ENCODE measurements at regions not wholly inside any gene's neighbourhood (a gene's known extent, or its start where the extent isn't known, plus 50 kb on each side); places are given as distances from the start of the nearest gene placed in this dataset.

GRCh38 chr6:133753756-133754155, 135.2 kb upstream of the TCF21 start:
- Histone ChIP-seq H3K27ac (ENCODE audit: extremely low read depth, low read depth, low read length) (no peak overlapping the region), H3K9me3 (ENCODE audit: control insufficient read depth, insufficient read depth, low read depth, low read length) (no peaks in the 10 kb centered on the region), H3K4me3 (ENCODE audit: low read depth, low read length) (no peak overlapping the region), H3K4me1 (ENCODE audit: control insufficient read depth, insufficient read depth, low read length) (no peaks in the 10 kb centered on the region), H3K36me3 (ENCODE audit: control insufficient read depth in 2 of 2, insufficient read depth in 1 of 2, low read length in 2 of 2) (no peaks in the 10 kb centered on the region)
- TF ChIP-seq KLF10 (tag by site-specific recombination; IDR thresholded peaks at IDR 0.05) (no peak), ZNF785 (tag by site-specific recombination; IDR thresholded peaks at IDR 0.05) (no peak), ZNF610 (tag by site-specific recombination; IDR thresholded peaks at IDR 0.05; ENCODE audit: borderline replicate concordance) (no peak), TRIM28 (IDR thresholded peaks at IDR 0.05; ENCODE audit: borderline replicate concordance, low read length) (no peak), PRDM2 (tag by site-specific recombination; IDR thresholded peaks at IDR 0.05; ENCODE audit: borderline replicate concordance) (no peak), ZNF514 (tag by site-specific recombination; IDR thresholded peaks at IDR 0.05) (no peak), ZNF747 (tag by site-specific recombination; IDR thresholded peaks at IDR 0.05) (no peak), BCL11B (tag by site-specific recombination; IDR thresholded peaks at IDR 0.05; ENCODE audit: low read depth) (no peak), ZNF777 (tag by site-specific recombination; IDR thresholded peaks at IDR 0.05; ENCODE audit: borderline replicate concordance) (no peak), ZNF354C (tag by site-specific recombination; IDR thresholded peaks at IDR 0.05; ENCODE audit: borderline replicate concordance, low read depth) (no peak), SP7 (tag by site-specific recombination; IDR thresholded peaks at IDR 0.05) (no peak), ZNF362 (tag by site-specific recombination; IDR thresholded peaks at IDR 0.05) (no peak), ZNF211 (tag by site-specific recombination; IDR thresholded peaks at IDR 0.05; ENCODE audit: low read depth) (no peak), ZNF792 (tag by site-specific recombination; IDR thresholded peaks at IDR 0.05) (no peak), ZNF561 (tag by site-specific recombination; IDR thresholded peaks at IDR 0.05; ENCODE audit: borderline replicate concordance) (no peak), ZNF501 (tag by site-specific recombination; IDR thresholded peaks at IDR 0.05) (no peak), ZNF239 (tag by site-specific recombination; IDR thresholded peaks at IDR 0.05) (no peak)
- TF ChIP-seq, protein P1, sequence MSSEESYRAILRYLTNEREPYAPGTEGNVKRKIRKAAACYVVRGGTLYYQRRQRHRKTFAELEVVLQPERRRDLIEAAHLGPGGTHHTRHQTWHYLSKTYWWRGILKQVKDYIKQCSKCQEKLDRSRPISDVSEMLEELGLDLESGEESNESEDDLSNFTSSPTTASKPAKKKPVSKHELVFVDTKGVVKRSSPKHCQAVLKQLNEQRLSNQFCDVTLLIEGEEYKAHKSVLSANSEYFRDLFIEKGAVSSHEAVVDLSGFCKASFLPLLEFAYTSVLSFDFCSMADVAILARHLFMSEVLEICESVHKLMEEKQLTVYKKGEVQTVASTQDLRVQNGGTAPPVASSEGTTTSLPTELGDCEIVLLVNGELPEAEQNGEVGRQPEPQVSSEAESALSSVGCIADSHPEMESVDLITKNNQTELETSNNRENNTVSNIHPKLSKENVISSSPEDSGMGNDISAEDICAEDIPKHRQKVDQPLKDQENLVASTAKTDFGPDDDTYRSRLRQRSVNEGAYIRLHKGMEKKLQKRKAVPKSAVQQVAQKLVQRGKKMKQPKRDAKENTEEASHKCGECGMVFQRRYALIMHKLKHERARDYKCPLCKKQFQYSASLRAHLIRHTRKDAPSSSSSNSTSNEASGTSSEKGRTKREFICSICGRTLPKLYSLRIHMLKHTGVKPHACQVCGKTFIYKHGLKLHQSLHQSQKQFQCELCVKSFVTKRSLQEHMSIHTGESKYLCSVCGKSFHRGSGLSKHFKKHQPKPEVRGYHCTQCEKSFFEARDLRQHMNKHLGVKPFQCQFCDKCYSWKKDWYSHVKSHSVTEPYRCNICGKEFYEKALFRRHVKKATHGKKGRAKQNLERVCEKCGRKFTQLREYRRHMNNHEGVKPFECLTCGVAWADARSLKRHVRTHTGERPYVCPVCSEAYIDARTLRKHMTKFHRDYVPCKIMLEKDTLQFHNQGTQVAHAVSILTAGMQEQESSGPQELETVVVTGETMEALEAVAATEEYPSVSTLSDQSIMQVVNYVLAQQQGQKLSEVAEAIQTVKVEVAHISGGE (tag by site-specific recombination; conservative IDR thresholded peaks at IDR 0.05; ENCODE audit: low read depth) = no peak
- TF ChIP-seq, protein P2, sequence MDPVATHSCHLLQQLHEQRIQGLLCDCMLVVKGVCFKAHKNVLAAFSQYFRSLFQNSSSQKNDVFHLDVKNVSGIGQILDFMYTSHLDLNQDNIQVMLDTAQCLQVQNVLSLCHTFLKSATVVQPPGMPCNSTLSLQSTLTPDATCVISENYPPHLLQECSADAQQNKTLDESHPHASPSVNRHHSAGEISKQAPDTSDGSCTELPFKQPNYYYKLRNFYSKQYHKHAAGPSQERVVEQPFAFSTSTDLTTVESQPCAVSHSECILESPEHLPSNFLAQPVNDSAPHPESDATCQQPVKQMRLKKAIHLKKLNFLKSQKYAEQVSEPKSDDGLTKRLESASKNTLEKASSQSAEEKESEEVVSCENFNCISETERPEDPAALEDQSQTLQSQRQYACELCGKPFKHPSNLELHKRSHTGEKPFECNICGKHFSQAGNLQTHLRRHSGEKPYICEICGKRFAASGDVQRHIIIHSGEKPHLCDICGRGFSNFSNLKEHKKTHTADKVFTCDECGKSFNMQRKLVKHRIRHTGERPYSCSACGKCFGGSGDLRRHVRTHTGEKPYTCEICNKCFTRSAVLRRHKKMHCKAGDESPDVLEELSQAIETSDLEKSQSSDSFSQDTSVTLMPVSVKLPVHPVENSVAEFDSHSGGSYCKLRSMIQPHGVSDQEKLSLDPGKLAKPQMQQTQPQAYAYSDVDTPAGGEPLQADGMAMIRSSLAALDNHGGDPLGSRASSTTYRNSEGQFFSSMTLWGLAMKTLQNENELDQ (tag by site-specific recombination; IDR thresholded peaks at IDR 0.05; ENCODE audit: low read depth) = no peak
- TF ChIP-seq, protein P3, sequence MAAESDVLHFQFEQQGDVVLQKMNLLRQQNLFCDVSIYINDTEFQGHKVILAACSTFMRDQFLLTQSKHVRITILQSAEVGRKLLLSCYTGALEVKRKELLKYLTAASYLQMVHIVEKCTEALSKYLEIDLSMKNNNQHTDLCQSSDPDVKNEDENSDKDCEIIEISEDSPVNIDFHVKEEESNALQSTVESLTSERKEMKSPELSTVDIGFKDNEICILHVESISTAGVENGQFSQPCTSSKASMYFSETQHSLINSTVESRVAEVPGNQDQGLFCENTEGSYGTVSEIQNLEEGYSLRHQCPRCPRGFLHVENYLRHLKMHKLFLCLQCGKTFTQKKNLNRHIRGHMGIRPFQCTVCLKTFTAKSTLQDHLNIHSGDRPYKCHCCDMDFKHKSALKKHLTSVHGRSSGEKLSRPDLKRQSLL (tag by site-specific recombination; IDR thresholded peaks at IDR 0.05) = no peak
- ChIA-PET POLR2A (no interaction called here), CTCF (interaction anchor here (0.6 to 1.3 kb wide), 2 partner anchors 184 to 264 kb away, joined by 4 read pairs; no protein-coding TSS in a partner anchor)

Measured in HEK293 (cell line).